ENCODE measurements at regions not wholly inside any gene's neighbourhood (a gene's known extent, or its start where the extent isn't known, plus 50 kb on each side); places are given as distances from the start of the nearest gene placed in this dataset.

GRCh38 chr14:26941521-26941920 is 343.7 kb upstream of the NOVA1 start:
- Histone ChIP-seq H3K36me3 (ENCODE audit: low read length) (no peaks in the 10 kb centered on the region), H2AFZ (ENCODE audit: low read depth, low read length, severe bottlenecking) (no peak overlapping the region), H3K27ac (ENCODE audit: low read depth, low read length) (no peak overlapping the region), H3K27me3 (ENCODE audit: low read length) (no peaks in the 10 kb centered on the region), H3K9ac (ENCODE audit: low read length) (no peak overlapping the region), H3K79me2 (ENCODE audit: insufficient read depth, low read length) (no peaks in the 10 kb centered on the region), H3F3A (ENCODE audit: insufficient read depth) (no peaks in the 10 kb centered on the region), H3K4me3 (ENCODE audit: insufficient read depth, low read length, poor library complexity, severe bottlenecking) (no peak overlapping the region), H3K4me2 (ENCODE audit: low read depth, low read length, poor library complexity, severe bottlenecking) (no peak overlapping the region), H3K9me3 (ENCODE audit: insufficient read depth, low read length) (no peaks in the 10 kb centered on the region), H3K9me2 (replicated peaks; ENCODE audit: insufficient read depth, low read length) (no peaks in the 10 kb centered on the region), H4K20me1 (ENCODE audit: low read depth, low read length) (no peaks in the 10 kb centered on the region)
- no peak for TF ChIP-seq EZH2phosphoT487 (conservative IDR thresholded peaks at IDR 0.05; ENCODE audit: low read length)
- TF ChIP-seq CTCF (IDR thresholded peaks at IDR 0.05; ENCODE audit: insufficient read depth, low read length, poor library complexity, severe bottlenecking), result no peak

- no peaks in the 10 kb centered on the region for H3K27me3 ChIP-seq (ENCODE audit: low read length)
- H3K79me2 ChIP-seq (ENCODE audit: insufficient read depth, low read length), result no peaks in the 10 kb centered on the region
- no peak overlapping the region for H2AFZ ChIP-seq (ENCODE audit: low read depth, low read length, severe bottlenecking)
- no peaks in the 10 kb centered on the region for H4K20me1 ChIP-seq (ENCODE audit: low read depth, low read length)
- no peaks in the 10 kb centered on the region for H3K9me2 ChIP-seq (replicated peaks; ENCODE audit: insufficient read depth, low read length)
- no peak overlapping the region for H3K9ac ChIP-seq (ENCODE audit: low read length)
- H3K27ac ChIP-seq (ENCODE audit: low read depth, low read length), result no peak overlapping the region
- no peaks in the 10 kb centered on the region for H3K9me3 ChIP-seq (ENCODE audit: insufficient read depth, low read length)
- no peaks in the 10 kb centered on the region for H3K36me3 ChIP-seq (ENCODE audit: low read length)
- no peaks in the 10 kb centered on the region for H3F3A ChIP-seq (ENCODE audit: insufficient read depth)
- H3K4me2 ChIP-seq (ENCODE audit: low read depth, low read length, poor library complexity, severe bottlenecking), result no peak overlapping the region
- no peak for TF ChIP-seq EZH2phosphoT487 (conservative IDR thresholded peaks at IDR 0.05; ENCODE audit: low read length)
- no peak for TF ChIP-seq CTCF (IDR thresholded peaks at IDR 0.05; ENCODE audit: insufficient read depth, low read length, poor library complexity, severe bottlenecking)
- no peak overlapping the region for H3K4me3 ChIP-seq (ENCODE audit: insufficient read depth, low read length, poor library complexity, severe bottlenecking)
These were observed 349.4 kb upstream of the NOVA1 start for GRCh38 chr14:26947265-26947664.

GRCh38 chr14:26959437-26959836 is 361.6 kb upstream of the NOVA1 start:
- Histone ChIP-seq H3K79me2 (ENCODE audit: insufficient read depth, low read length) (no peaks in the 10 kb centered on the region), H3K4me3 (ENCODE audit: insufficient read depth, low read length, poor library complexity, severe bottlenecking) (no peak overlapping the region), H3K9ac (ENCODE audit: low read length) (no peak overlapping the region), H3K27ac (ENCODE audit: low read depth, low read length) (no peak overlapping the region), H4K20me1 (ENCODE audit: low read depth, low read length) (no peaks in the 10 kb centered on the region), H3K9me3 (ENCODE audit: insufficient read depth, low read length) (no peaks in the 10 kb centered on the region), H3F3A (ENCODE audit: insufficient read depth) (no peaks in the 10 kb centered on the region), H3K36me3 (ENCODE audit: low read length) (no peaks in the 10 kb centered on the region), H2AFZ (ENCODE audit: low read depth, low read length, severe bottlenecking) (no peak overlapping the region), H3K4me2 (ENCODE audit: low read depth, low read length, poor library complexity, severe bottlenecking) (no peak overlapping the region), H3K27me3 (ENCODE audit: low read length) (no peaks in the 10 kb centered on the region), H3K9me2 (replicated peaks; ENCODE audit: insufficient read depth, low read length) (no peaks in the 10 kb centered on the region)
- TF ChIP-seq CTCF (IDR thresholded peaks at IDR 0.05; ENCODE audit: insufficient read depth, low read length, poor library complexity, severe bottlenecking), result no peak
- no peak for TF ChIP-seq EZH2phosphoT487 (conservative IDR thresholded peaks at IDR 0.05; ENCODE audit: low read length)

All from SU-DHL-6 (cell line).